ENCODE measurements at regions not wholly inside any gene's neighbourhood (a gene's known extent, or its start where the extent isn't known, plus 50 kb on each side); places are given as distances from the start of the nearest gene placed in this dataset.

DNA sequence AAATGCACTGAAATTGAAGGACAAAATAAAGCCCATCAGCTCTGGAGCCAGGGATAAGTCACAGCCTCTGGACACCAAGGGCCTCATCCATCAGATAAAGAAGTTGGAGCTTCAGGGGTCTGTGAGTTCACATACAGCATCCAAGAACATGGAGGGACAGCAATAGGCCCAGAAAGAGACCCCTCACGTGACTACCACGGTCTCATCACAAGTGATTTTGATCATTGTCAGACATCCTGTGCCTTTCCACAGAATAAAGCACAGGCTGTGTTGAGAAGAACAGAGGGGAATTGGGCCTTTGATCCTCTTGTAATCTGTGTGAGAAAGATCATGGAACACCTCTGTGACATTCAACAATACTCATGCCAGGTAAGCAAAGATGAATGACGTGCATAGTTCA lies 65.2 kb upstream of the CTAGE1 start:
- H3K9me3 ChIP-seq: no peaks in the 10 kb centered on the region
- no peak for ATAC-seq
- H3K36me3 ChIP-seq: no peaks in the 10 kb centered on the region
- DNase-seq: no peak
- no peak overlapping the region for H3K27ac ChIP-seq
- H3K27me3 ChIP-seq: no peaks in the 10 kb centered on the region
- no peak for TF ChIP-seq CTCF (IDR thresholded peaks at IDR 0.05)
- intact Hi-C loops (cut with DNase I): no loop called here
- H3K4me3 ChIP-seq: no peak overlapping the region
- no peaks in the 10 kb centered on the region for H3K4me1 ChIP-seq

- no peaks in the 10 kb centered on the region for H3K9me3 ChIP-seq
- TF ChIP-seq CTCF (IDR thresholded peaks at IDR 0.05): no peak
- no peak overlapping the region for H3K4me3 ChIP-seq
- no peak overlapping the region for H3K27ac ChIP-seq
- ATAC-seq (no peak), DNase-seq (no peak)
- no peaks in the 10 kb centered on the region for H3K4me1 ChIP-seq
- intact Hi-C loops (cut with DNase I): no loop called here
- H3K36me3 ChIP-seq: no peaks in the 10 kb centered on the region
- no peaks in the 10 kb centered on the region for H3K27me3 ChIP-seq
Observed at GRCh38 chr18:22483407-22483806, 65.7 kb upstream of the CTAGE1 start.

DNA sequence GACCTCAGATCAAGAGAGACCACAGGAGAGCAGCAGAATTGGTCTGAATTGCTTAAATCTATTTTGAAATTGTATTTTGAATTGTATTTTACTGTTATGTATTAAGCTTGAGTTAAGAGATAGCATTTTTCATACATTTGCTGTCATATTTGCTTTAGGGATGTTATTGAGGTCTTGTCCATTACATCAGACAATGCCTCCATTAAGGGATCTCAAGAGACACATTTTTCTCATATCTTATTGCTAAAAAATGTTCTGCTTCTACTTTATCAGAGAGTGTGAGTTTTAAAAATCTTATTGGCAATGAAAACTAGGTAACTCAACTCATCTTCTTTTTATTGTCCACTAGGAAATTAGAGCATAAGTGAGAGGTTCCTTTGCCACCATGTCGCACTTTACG lies 66.8 kb upstream of the CTAGE1 start:
- no peaks in the 10 kb centered on the region for H3K27me3 ChIP-seq
- no peaks in the 10 kb centered on the region for H3K9me3 ChIP-seq
- no peak overlapping the region for H3K4me3 ChIP-seq
- intact Hi-C loops (cut with DNase I): no loop called here
- no peak for DNase-seq
- peaks cover 0 to 4% of the 10 kb centered on the region in 2 donors for H3K4me1 ChIP-seq
- no peak for TF ChIP-seq CTCF (IDR thresholded peaks at IDR 0.05)
- no peak for ATAC-seq
- no peak overlapping the region for H3K27ac ChIP-seq
- no peaks in the 10 kb centered on the region for H3K36me3 ChIP-seq

GRCh38 chr18:22485808-22486244 lies 68.1 kb upstream of the CTAGE1 start:
- no peak overlapping the region for H3K4me3 ChIP-seq
- no peaks in the 10 kb centered on the region for H3K36me3 ChIP-seq
- intact Hi-C loops (cut with DNase I): no loop called here
- peaks cover 0 to 4% of the 10 kb centered on the region in 2 donors for H3K4me1 ChIP-seq
- DNase-seq (no peak), ATAC-seq (no peak)
- H3K27me3 ChIP-seq: no peaks in the 10 kb centered on the region
- H3K27ac ChIP-seq: no peak overlapping the region
- no peaks in the 10 kb centered on the region for H3K9me3 ChIP-seq
- TF ChIP-seq CTCF (IDR thresholded peaks at IDR 0.05): no peak

DNA sequence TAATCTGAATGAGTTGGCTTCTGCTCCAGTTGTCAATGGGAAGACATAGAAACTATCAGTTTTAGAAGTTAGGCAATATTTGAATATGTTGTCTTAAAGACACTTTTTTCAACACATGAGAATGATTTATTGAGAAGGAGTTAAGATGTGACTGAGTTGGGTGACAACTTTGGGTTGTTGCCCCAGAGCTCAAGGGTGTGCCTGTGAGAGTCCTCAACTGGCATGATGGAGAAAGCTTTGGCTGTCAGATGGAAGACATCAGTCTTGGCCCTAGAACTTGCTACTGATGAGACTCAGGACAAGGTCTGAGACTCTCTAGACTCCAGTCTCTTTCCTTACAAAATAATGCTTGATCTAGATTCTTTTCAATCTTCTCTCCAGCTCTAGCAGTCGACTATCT lies 69.0 kb upstream of the CTAGE1 start:
- H3K36me3 ChIP-seq: no peaks in the 10 kb centered on the region
- H3K27me3 ChIP-seq: no peaks in the 10 kb centered on the region
- no peaks in the 10 kb centered on the region for H3K9me3 ChIP-seq
- ATAC-seq (no peak), DNase-seq (no peak)
- peaks cover 0 to 4% of the 10 kb centered on the region in 2 donors for H3K4me1 ChIP-seq
- intact Hi-C loops (cut with DNase I): no loop called here
- H3K4me3 ChIP-seq: no peak overlapping the region
- H3K27ac ChIP-seq: no peak overlapping the region
- TF ChIP-seq CTCF (IDR thresholded peaks at IDR 0.05): no peak
